ENCODE measurements at regions not wholly inside any gene's neighbourhood (a gene's known extent, or its start where the extent isn't known, plus 50 kb on each side); places are given as distances from the start of the nearest gene placed in this dataset.

DNA sequence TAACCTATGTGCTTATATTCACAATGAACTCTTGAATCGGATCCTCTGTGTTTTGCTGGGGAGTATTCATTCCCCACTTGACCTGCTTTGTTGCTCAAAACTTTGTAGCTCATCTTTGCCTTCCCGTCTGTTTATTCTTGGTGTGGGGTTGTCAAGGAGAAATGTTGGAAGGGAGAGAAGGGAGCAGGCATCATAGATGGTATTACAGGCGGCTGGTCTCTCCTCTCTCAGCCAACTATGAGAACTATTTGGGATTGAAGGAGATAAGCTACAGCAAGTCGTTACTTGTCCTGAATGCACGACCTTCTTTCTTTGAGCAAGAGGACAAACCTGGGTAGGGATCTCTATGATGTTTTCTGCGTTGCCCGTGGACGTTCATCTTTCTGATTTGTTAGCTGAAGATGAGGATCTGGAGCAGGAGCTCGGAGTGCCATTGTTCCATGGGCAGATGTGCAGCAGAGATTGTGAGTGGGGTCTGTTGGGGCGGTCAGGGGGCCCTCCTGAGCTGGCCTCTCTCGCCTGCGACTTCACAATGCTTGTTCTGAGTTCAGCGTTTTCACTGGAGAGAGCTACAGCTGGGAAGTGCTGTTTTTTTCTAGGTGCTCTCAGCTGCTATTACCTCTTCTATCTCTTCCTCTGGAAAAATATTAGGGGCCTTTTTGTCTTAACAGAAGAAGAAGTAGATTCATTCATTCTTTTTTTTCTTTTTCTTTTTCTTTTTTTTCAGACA is 126.9 kb upstream of the KLF6 start:
- H3K4me3 ChIP-seq (ENCODE audit: low read length): peak overlapping the region; percentile 1
- peak; percentile 69 for DNase-seq
- no peaks in the 10 kb centered on the region for H3K9me3 ChIP-seq (replicated peaks; ENCODE audit: control insufficient read depth, low read depth, low read length)
- H3K27me3 ChIP-seq (ENCODE audit: control insufficient read depth, insufficient read depth, low read length): no peaks in the 10 kb centered on the region
- no peaks in the 10 kb centered on the region for H3K36me3 ChIP-seq (ENCODE audit: control insufficient read depth, insufficient read depth, low read length)
- 53% methylated on average over 7 of the region's 13 CpGs for WGBS (ENCODE audit: insufficient coverage)
- H3K4me1 ChIP-seq (ENCODE audit: control insufficient read depth, insufficient read depth, low read length): peaks cover 19% of the 10 kb centered on the region
- peak overlapping the region; percentile 63 for H3K27ac ChIP-seq (ENCODE audit: low read length)

DNA sequence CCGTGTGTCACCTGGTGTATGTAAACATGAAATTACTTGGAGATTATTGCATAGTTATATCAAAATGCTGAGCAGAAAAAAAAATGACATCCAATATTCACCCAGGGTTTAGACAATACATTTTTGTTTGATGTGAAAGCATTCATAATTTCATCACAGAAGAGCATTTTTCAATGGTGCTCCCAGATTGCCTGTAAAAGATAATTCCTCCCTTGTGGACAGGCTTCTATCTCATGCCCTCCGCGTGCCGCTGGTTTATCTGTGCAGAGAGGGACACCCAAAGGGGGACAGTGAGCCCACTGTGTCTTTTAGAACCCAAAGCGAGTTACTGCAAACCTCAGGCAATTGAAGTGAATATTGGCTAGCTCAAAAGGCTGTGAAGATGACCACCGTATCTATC is 126.2 kb upstream of the KLF6 start:
- no peak overlapping the region for H3K4me3 ChIP-seq (ENCODE audit: low read length)
- no peaks in the 10 kb centered on the region for H3K27me3 ChIP-seq (ENCODE audit: control insufficient read depth, insufficient read depth, low read length)
- WGBS (ENCODE audit: insufficient coverage): 91% methylated on average over 4 of the region's 6 CpGs
- DNase-seq: no peak
- no peaks in the 10 kb centered on the region for H3K9me3 ChIP-seq (replicated peaks; ENCODE audit: control insufficient read depth, low read depth, low read length)
- H3K4me1 ChIP-seq (ENCODE audit: control insufficient read depth, insufficient read depth, low read length): peaks cover 19% of the 10 kb centered on the region
- H3K27ac ChIP-seq (ENCODE audit: low read length): peak overlapping the region; percentile 63
- no peaks in the 10 kb centered on the region for H3K36me3 ChIP-seq (ENCODE audit: control insufficient read depth, insufficient read depth, low read length)

DNA sequence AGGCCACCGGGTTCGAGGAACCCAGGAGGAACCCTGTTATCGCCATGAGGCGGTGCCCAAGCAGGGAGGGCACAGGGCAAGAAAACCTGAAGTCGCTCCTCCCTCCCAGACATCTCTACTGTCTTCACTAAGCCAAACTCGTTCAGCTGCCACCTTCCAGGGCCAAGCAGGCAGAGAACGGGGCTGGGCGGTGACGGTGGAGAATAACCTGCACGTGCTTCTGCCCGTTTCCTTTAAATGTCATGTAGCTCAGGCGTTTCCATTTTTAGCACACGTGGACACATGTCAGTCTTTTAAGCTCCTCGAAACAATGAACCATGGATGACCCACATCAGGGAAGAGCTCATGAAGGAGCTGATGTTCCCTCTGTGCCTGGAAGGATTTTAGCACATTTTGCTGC is 124.3 kb upstream of the KLF6 start:
- DNase-seq: no peak
- WGBS (ENCODE audit: insufficient coverage): 81% methylated on average over 14 of the region's 14 CpGs

DNA sequence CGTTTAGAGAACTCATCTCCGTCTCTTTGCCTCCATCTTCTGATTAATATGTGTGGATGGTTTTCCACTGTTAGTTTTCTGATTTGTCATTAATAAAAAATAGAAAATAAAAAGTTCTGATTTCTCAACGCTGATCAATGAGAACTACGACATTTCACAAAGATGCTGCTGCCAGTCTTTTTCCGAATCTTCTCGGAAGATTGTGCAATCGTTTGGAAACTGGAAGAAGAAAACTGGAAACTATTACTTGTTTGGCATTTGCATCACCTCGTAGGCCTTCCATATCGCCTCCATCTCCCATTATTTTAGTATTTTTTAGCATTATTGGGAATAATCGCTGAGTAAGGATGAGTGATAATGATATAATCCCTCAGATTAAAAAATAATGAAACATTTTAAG is 123.2 kb upstream of the KLF6 start:
- Histone ChIP-seq H3K9me3 (replicated peaks; ENCODE audit: control insufficient read depth, low read depth, low read length) (peaks cover 3% of the 10 kb centered on the region), H3K27me3 (ENCODE audit: control insufficient read depth, insufficient read depth, low read length) (no peaks in the 10 kb centered on the region), H3K4me1 (ENCODE audit: control insufficient read depth, insufficient read depth, low read length) (peaks cover 18% of the 10 kb centered on the region), H3K36me3 (ENCODE audit: control insufficient read depth, insufficient read depth, low read length) (no peaks in the 10 kb centered on the region), H3K27ac (ENCODE audit: low read length) (no peak overlapping the region), H3K4me3 (ENCODE audit: low read length) (no peak overlapping the region)
- DNase-seq: no peak
- 95% methylated on average over 5 of the region's 10 CpGs for WGBS (ENCODE audit: insufficient coverage)

More for the DNA sequence above, 124.3 kb upstream of the KLF6 start:
- H3K27me3 ChIP-seq (ENCODE audit: control insufficient read depth, insufficient read depth, low read length): no peaks in the 10 kb centered on the region
- H3K36me3 ChIP-seq (ENCODE audit: control insufficient read depth, insufficient read depth, low read length): no peaks in the 10 kb centered on the region
- H3K4me1 ChIP-seq (ENCODE audit: control insufficient read depth, insufficient read depth, low read length): peaks cover 19% of the 10 kb centered on the region
- peak overlapping the region; percentile 74 for H3K27ac ChIP-seq (ENCODE audit: low read length)
- no peak overlapping the region for H3K4me3 ChIP-seq (ENCODE audit: low read length)
- peaks cover 3% of the 10 kb centered on the region for H3K9me3 ChIP-seq (replicated peaks; ENCODE audit: control insufficient read depth, low read depth, low read length)

DNA sequence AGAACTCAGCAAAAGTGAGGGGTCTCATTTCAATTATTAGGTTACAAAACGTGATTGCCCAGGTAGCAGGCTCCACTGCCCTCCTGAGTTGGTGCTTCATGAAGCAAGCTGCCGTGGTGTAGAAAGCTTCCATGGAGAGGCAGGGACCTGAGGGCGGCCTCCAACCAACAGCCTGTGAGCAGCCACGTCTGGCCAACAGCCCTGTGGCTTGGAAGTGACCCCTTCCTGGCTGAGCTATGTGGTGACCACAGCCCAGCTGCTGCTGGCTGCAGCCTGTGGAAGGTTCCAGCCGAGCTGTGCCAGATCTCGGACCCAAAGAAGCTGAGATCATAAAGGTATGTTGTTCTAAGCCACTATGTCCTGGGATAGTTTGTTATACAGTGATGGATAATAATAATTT is 122.5 kb upstream of the KLF6 start:
- Histone ChIP-seq H3K9me3 (replicated peaks; ENCODE audit: control insufficient read depth, low read depth, low read length) (peaks cover 3% of the 10 kb centered on the region), H3K4me3 (ENCODE audit: low read length) (no peak overlapping the region), H3K27ac (ENCODE audit: low read length) (peak overlapping the region; percentile 0), H3K27me3 (ENCODE audit: control insufficient read depth, insufficient read depth, low read length) (no peaks in the 10 kb centered on the region), H3K36me3 (ENCODE audit: control insufficient read depth, insufficient read depth, low read length) (no peaks in the 10 kb centered on the region), H3K4me1 (ENCODE audit: control insufficient read depth, insufficient read depth, low read length) (peaks cover 15% of the 10 kb centered on the region)
- DNase-seq: peak; percentile 53
- WGBS (ENCODE audit: insufficient coverage): 68% methylated on average over 5 of the region's 6 CpGs

DNA sequence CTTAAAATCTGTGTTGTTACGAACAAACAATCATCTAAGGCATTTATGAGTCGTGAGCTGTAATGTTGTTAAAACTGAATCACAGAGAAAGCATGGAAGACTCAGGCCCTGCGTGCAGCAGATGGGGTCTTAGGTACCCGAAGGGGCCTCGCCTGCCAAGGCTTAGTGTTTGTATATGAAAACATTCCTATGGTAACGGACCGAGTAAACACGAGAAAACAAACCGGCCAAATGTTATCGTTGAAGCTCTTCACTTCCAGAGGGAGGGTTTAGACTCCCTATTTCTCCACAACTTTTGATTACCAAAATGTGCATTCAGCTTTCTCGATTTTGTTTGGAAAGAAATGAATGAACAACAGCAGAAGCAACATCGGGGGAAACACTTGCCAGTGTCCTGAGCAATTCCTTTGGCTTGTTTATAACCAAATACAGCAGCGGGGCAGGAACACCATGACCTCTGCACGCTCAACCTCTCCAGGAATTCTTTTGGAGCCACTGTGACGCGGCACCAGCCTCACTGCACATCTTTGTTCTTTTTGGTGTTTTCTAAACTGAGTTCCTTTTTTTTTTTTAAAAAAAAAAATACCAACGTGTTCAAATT is 121.6 kb upstream of the KLF6 start:
- H3K9me3 ChIP-seq (replicated peaks; ENCODE audit: control insufficient read depth, low read depth, low read length): peaks cover 3% of the 10 kb centered on the region
- no peaks in the 10 kb centered on the region for H3K36me3 ChIP-seq (ENCODE audit: control insufficient read depth, insufficient read depth, low read length)
- DNase-seq: peak; percentile 66
- H3K4me1 ChIP-seq (ENCODE audit: control insufficient read depth, insufficient read depth, low read length): peaks cover 11% of the 10 kb centered on the region
- no peak overlapping the region for H3K4me3 ChIP-seq (ENCODE audit: low read length)
- H3K27ac ChIP-seq (ENCODE audit: low read length): peak overlapping the region; percentile 49
- no peaks in the 10 kb centered on the region for H3K27me3 ChIP-seq (ENCODE audit: control insufficient read depth, insufficient read depth, low read length)
- WGBS (ENCODE audit: insufficient coverage): 58% methylated on average over 7 of the region's 17 CpGs

DNA sequence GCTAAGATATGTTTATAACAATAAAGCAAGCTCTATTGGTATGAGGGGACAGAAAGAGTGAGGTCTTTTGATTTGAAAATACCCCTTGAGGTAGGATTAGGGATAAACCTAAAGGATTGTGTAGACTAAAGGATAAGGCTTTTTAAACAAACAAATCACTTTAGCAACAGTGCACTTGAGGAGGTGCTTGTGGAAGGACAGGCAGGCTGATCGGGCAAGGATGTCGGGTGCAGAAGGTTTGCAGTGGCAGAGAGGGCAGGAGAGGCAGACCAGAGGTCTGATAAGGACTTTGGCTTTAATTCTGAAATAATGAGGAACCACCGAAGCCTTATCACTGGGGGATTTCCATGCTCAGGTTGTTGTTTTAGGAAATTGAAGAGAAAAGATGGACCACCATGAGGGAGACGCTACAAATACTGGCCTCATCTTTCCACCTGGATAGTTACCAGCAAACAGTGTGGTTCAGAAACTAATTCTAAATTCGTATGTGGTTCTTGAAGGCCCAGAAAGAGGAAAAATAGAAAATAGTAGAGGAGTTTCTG is 119.5 kb upstream of the KLF6 start:
- peaks cover 9% of the 10 kb centered on the region for H3K4me1 ChIP-seq (ENCODE audit: control insufficient read depth, insufficient read depth, low read length)
- DNase-seq: no peak
- no peaks in the 10 kb centered on the region for H3K27me3 ChIP-seq (ENCODE audit: control insufficient read depth, insufficient read depth, low read length)
- no peak overlapping the region for H3K27ac ChIP-seq (ENCODE audit: low read length)
- H3K9me3 ChIP-seq (replicated peaks; ENCODE audit: control insufficient read depth, low read depth, low read length): peaks cover 3% of the 10 kb centered on the region
- H3K4me3 ChIP-seq (ENCODE audit: low read length): no peak overlapping the region
- no peaks in the 10 kb centered on the region for H3K36me3 ChIP-seq (ENCODE audit: control insufficient read depth, insufficient read depth, low read length)
- WGBS (ENCODE audit: insufficient coverage): 100% methylated on average over 3 of the region's 5 CpGs

DNA sequence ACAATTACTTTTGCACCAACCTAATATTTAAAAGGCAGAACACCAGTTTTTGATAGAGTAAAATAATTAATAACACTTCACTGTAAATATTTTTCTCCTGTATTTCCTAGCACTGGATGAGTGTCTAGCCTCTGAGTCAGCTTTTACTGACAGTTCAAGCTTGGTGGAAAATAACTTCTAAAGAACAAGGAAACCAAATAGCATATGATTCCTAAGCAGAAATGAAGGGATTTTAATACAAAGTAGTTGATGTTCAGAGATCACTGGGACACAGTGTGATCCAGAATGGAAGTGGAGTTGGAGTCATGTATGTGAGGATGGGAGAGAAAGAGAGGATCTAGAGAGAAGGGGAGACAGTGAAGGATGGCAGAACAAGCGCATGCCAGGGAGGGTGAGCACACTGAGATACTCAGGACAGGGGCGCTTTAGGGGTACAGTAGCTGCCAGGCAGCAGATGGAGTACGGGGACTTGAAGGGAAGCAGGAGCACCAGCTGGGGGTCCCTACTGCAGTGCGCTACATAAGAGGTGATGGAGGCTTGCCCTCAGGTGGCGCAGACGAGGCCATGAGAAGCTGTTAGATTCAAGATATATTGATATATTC is 117.9 kb upstream of the KLF6 start:
- H3K4me1 ChIP-seq (ENCODE audit: control insufficient read depth, insufficient read depth, low read length): peaks cover 6% of the 10 kb centered on the region
- no peaks in the 10 kb centered on the region for H3K27me3 ChIP-seq (ENCODE audit: control insufficient read depth, insufficient read depth, low read length)
- no peak for DNase-seq
- H3K27ac ChIP-seq (ENCODE audit: low read length): no peak overlapping the region
- no peaks in the 10 kb centered on the region for H3K36me3 ChIP-seq (ENCODE audit: control insufficient read depth, insufficient read depth, low read length)
- H3K9me3 ChIP-seq (replicated peaks; ENCODE audit: control insufficient read depth, low read depth, low read length): peaks cover 3% of the 10 kb centered on the region
- no peak overlapping the region for H3K4me3 ChIP-seq (ENCODE audit: low read length)
- 85% methylated on average over 2 of the region's 6 CpGs for WGBS (ENCODE audit: insufficient coverage)

DNA sequence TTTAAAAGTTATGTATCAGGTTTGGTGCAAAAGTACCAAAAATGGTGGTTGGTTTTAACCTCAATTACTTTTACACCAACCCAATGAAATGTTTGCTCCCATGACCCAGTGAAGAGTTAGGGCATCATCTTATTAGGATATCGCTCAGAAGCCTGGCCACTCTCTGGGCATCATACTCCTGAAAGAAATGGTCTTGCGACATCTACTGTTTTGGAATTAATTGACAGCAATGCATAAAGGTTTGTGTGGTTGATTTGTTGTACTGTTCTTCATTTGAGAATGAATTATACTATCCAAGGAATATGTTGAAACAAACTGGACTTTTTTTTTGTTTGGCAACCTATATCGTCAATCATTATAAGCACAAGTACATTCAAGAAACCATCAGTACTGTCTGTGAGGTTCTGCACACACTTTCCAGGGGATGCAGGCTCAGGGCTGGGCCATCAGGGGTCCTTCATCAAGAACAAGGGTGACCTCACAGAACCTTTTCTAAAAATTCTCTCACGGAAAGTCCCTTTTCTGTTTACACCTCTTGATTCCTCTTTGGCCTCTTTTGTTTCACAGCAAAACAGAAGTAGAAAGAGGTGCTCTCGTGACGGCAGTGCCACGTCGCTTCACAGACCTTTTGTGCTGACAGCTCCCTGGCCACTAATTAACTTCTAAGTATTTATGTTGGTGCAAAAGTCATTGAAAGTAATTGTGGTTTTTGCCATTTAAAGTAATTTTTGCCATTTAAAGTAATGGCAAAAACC is 117.2 kb upstream of the KLF6 start:
- DNase-seq: no peak
- Histone ChIP-seq H3K27ac (ENCODE audit: low read length) (no peak overlapping the region), H3K27me3 (ENCODE audit: control insufficient read depth, insufficient read depth, low read length) (no peaks in the 10 kb centered on the region), H3K36me3 (ENCODE audit: control insufficient read depth, insufficient read depth, low read length) (no peaks in the 10 kb centered on the region), H3K4me1 (ENCODE audit: control insufficient read depth, insufficient read depth, low read length) (peaks cover under 1% of the 10 kb centered on the region), H3K4me3 (ENCODE audit: low read length) (no peak overlapping the region), H3K9me3 (replicated peaks; ENCODE audit: control insufficient read depth, low read depth, low read length) (peaks cover 3% of the 10 kb centered on the region)
- WGBS (ENCODE audit: insufficient coverage): 83% methylated on average over 1 of the region's 8 CpGs

DNA sequence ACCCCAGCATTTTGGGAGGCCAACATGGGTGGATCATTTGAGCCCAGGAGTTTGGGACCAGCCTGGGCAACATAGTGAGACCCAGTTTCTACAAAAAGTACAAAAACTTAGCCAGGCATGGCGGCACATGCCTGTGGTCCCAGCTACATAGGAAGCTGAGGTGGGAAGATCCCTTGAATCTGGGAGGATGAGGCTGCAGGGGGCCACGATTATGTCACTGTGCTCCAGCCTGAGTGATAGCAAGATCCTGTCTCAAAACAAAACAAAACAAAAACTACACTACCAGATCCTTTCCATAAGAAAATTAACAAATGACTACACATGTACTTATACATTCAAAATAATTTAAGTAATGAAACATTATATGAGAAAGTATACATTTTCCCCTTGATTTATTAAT is 116.4 kb upstream of the KLF6 start:
- no peaks in the 10 kb centered on the region for H3K4me1 ChIP-seq (ENCODE audit: control insufficient read depth, insufficient read depth, low read length)
- DNase-seq: no peak
- H3K4me3 ChIP-seq (ENCODE audit: low read length): no peak overlapping the region
- no peaks in the 10 kb centered on the region for H3K36me3 ChIP-seq (ENCODE audit: control insufficient read depth, insufficient read depth, low read length)
- H3K9me3 ChIP-seq (replicated peaks; ENCODE audit: control insufficient read depth, low read depth, low read length): peaks cover 3% of the 10 kb centered on the region
- no peak overlapping the region for H3K27ac ChIP-seq (ENCODE audit: low read length)
- WGBS (ENCODE audit: insufficient coverage): no CpG with 5 or more reads among the region's 2 CpGs
- no peaks in the 10 kb centered on the region for H3K27me3 ChIP-seq (ENCODE audit: control insufficient read depth, insufficient read depth, low read length)
